ENCODE measurements at regions not wholly inside any gene's neighbourhood (a gene's known extent, or its start where the extent isn't known, plus 50 kb on each side); places are given as distances from the start of the nearest gene placed in this dataset.

- Mint-ChIP-seq H3K4me1 (no peaks in the 10 kb centered on the region), H3K4me3 (no peak overlapping the region), H3K9me3 (no peaks in the 10 kb centered on the region), H3K27me3 (no peaks in the 10 kb centered on the region), H3K36me3 (no peaks in the 10 kb centered on the region), H3K27ac (no peak overlapping the region)
- Histone ChIP-seq H3K27me3 (ENCODE audit: insufficient read depth, low read length) (no peaks in the 10 kb centered on the region), H3K36me3 (ENCODE audit: insufficient read depth, low read length) (no peaks in the 10 kb centered on the region), H3K4me3 (ENCODE audit: low read length in 2 of 2) (no peak overlapping the region), H3K27ac (ENCODE audit: low read depth, low read length) (no peak overlapping the region), H3K4me1 (ENCODE audit: insufficient read depth, low read length) (no peaks in the 10 kb centered on the region), H3K9me3 (ENCODE audit: control insufficient read depth in 1 of 2, low read length in 2 of 2) (no peaks in the 10 kb centered on the region)
- POLR2A ChIA-PET (ENCODE audit: partially characterized antibody), result no interaction called here
- CTCF ChIA-PET (ENCODE audit: partially characterized antibody), result no interaction called here
- intact Hi-C loops (cut with micrococcal nuclease), result no loop called here
- no peak for DNase-seq
These were observed 486.4 kb downstream of the BCL11A start for GRCh38 chr2:60067006-60067405.

- no peaks in the 10 kb centered on the region for H3K4me1 ChIP-seq (ENCODE audit: insufficient read depth, low read length)
- DNase-seq, result no peak
- no peaks in the 10 kb centered on the region for H3K36me3 ChIP-seq (ENCODE audit: insufficient read depth, low read length)
- H3K4me3 Mint-ChIP-seq, result no peak overlapping the region
- H3K27me3 Mint-ChIP-seq, result no peaks in the 10 kb centered on the region
- no peak overlapping the region for H3K27ac Mint-ChIP-seq
- no peaks in the 10 kb centered on the region for H3K9me3 ChIP-seq (ENCODE audit: control insufficient read depth in 1 of 2, low read length in 2 of 2)
- H3K27ac ChIP-seq (ENCODE audit: low read depth, low read length), result no peak overlapping the region
- ChIA-PET CTCF (ENCODE audit: partially characterized antibody) (no interaction called here), POLR2A (ENCODE audit: partially characterized antibody) (no interaction called here)
- intact Hi-C loops (cut with micrococcal nuclease), result no loop called here
- no peaks in the 10 kb centered on the region for H3K4me1 Mint-ChIP-seq
- H3K27me3 ChIP-seq (ENCODE audit: insufficient read depth, low read length), result no peaks in the 10 kb centered on the region
- H3K9me3 Mint-ChIP-seq, result no peaks in the 10 kb centered on the region
- H3K4me3 ChIP-seq (ENCODE audit: low read length in 2 of 2), result no peak overlapping the region
- no peaks in the 10 kb centered on the region for H3K36me3 Mint-ChIP-seq
These were observed 487.2 kb downstream of the BCL11A start for GRCh38 chr2:60066096-60066839.

DNA sequence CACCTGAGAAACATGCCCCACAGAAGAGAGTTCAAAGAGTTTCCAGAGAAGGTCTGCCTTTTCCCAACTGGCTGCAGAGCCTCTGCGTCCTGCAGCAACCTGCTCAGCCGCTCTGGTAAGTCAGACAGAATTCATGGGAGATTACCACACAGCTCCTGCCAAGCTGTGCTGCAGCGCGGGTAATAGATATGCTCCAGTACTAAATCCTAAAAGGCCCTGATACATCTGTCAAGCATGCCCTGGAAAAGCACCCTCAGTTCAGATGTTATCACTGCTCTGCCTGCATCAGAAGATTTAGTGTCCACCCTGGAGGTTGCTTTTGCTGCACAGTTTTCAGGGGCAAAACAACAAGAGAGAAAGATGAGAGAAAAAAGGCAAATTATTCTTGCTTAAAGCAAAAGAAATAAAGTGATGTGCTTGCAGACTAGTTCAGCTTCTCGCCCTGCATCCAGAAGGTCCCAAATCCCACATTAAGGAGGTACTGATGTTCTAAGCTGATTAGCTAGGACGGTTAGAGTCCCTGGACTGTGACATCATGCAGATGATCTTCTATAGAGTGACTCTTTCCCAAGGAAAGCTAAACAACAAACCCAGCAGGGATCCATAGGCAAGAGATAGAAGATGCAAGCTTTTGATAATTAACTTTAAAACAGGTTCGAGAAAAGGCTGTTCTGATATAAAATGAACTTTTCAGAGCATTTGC, 488.6 kb downstream of the BCL11A start:
- Mint-ChIP-seq H3K4me3 (no peak overlapping the region), H3K27ac (no peak overlapping the region), H3K9me3 (no peaks in the 10 kb centered on the region), H3K4me1 (no peaks in the 10 kb centered on the region), H3K27me3 (no peaks in the 10 kb centered on the region), H3K36me3 (no peaks in the 10 kb centered on the region)
- intact Hi-C loops (cut with micrococcal nuclease), result no loop called here
- CTCF ChIA-PET (ENCODE audit: partially characterized antibody), result no interaction called here
- POLR2A ChIA-PET (ENCODE audit: partially characterized antibody), result no interaction called here
- H3K4me3 ChIP-seq (ENCODE audit: low read length in 2 of 2), result no peak overlapping the region
- no peak overlapping the region for H3K27ac ChIP-seq (ENCODE audit: low read depth, low read length)
- no peaks in the 10 kb centered on the region for H3K27me3 ChIP-seq (ENCODE audit: insufficient read depth, low read length)
- H3K4me1 ChIP-seq (ENCODE audit: insufficient read depth, low read length), result no peaks in the 10 kb centered on the region
- no peak for DNase-seq
- no peaks in the 10 kb centered on the region for H3K36me3 ChIP-seq (ENCODE audit: insufficient read depth, low read length)
- H3K9me3 ChIP-seq (ENCODE audit: control insufficient read depth in 1 of 2, low read length in 2 of 2), result no peaks in the 10 kb centered on the region

DNA sequence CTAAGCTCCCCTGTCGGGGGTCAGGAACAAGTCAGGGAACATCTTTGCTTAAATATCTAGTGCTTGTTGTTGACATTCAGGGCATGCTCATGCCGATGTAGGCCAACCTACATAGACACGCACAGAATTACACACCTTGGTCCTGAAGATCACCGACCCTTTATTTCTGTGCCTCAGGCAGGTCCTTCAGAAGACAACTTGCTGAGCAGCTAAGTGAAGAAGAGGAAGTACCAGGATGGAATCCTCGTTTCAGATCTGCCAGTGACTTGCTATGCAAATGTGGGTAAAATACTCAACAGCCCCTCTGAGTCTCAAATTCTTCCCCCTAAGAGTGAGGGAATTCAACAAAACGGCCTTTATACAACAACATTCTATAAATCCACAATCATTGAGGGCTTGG, 494.7 kb downstream of the BCL11A start:
- H3K27me3 Mint-ChIP-seq, result no peaks in the 10 kb centered on the region
- POLR2A ChIA-PET (ENCODE audit: partially characterized antibody), result no interaction called here
- H3K4me1 ChIP-seq (ENCODE audit: insufficient read depth, low read length), result no peaks in the 10 kb centered on the region
- peaks cover 0 to 3% (median 0%) of the 10 kb centered on the region in 8 donors for H3K9me3 Mint-ChIP-seq
- H3K4me3 ChIP-seq (ENCODE audit: low read length in 2 of 2), result no peak overlapping the region
- CTCF ChIA-PET (ENCODE audit: partially characterized antibody), result no interaction called here
- H3K27ac ChIP-seq (ENCODE audit: low read depth, low read length), result no peak overlapping the region
- no peaks in the 10 kb centered on the region for H3K4me1 Mint-ChIP-seq
- no peak for DNase-seq
- no peak overlapping the region for H3K27ac Mint-ChIP-seq
- no peaks in the 10 kb centered on the region for H3K27me3 ChIP-seq (ENCODE audit: insufficient read depth, low read length)
- no peaks in the 10 kb centered on the region for H3K36me3 ChIP-seq (ENCODE audit: insufficient read depth, low read length)
- H3K36me3 Mint-ChIP-seq, result no peaks in the 10 kb centered on the region
- H3K4me3 Mint-ChIP-seq, result no peak overlapping the region
- no peaks in the 10 kb centered on the region for H3K9me3 ChIP-seq (ENCODE audit: control insufficient read depth in 1 of 2, low read length in 2 of 2)
- intact Hi-C loops (cut with micrococcal nuclease), result no loop called here

GRCh38 chr2:60054571-60055340, 498.7 kb downstream of the BCL11A start:
- DNase-seq, result peak in 1 of 5 donors; percentile 40
- no peaks in the 10 kb centered on the region for H3K4me1 ChIP-seq (ENCODE audit: insufficient read depth, low read length)
- H3K27me3 ChIP-seq (ENCODE audit: insufficient read depth, low read length), result no peaks in the 10 kb centered on the region
- no peak overlapping the region for H3K27ac ChIP-seq (ENCODE audit: low read depth, low read length)
- ChIA-PET CTCF (ENCODE audit: partially characterized antibody) (no interaction called here), POLR2A (ENCODE audit: partially characterized antibody) (no interaction called here)
- no peaks in the 10 kb centered on the region for H3K9me3 ChIP-seq (ENCODE audit: control insufficient read depth in 1 of 2, low read length in 2 of 2)
- H3K36me3 ChIP-seq (ENCODE audit: insufficient read depth, low read length), result no peaks in the 10 kb centered on the region
- intact Hi-C loops (cut with micrococcal nuclease), result no loop called here
- Mint-ChIP-seq H3K27me3 (no peaks in the 10 kb centered on the region), H3K9me3 (peaks cover 0 to 3% (median 0%) of the 10 kb centered on the region in 8 donors), H3K4me1 (no peaks in the 10 kb centered on the region), H3K27ac (no peak overlapping the region), H3K36me3 (no peaks in the 10 kb centered on the region), H3K4me3 (no peak overlapping the region)
- H3K4me3 ChIP-seq (ENCODE audit: low read length in 2 of 2), result no peak overlapping the region

DNA sequence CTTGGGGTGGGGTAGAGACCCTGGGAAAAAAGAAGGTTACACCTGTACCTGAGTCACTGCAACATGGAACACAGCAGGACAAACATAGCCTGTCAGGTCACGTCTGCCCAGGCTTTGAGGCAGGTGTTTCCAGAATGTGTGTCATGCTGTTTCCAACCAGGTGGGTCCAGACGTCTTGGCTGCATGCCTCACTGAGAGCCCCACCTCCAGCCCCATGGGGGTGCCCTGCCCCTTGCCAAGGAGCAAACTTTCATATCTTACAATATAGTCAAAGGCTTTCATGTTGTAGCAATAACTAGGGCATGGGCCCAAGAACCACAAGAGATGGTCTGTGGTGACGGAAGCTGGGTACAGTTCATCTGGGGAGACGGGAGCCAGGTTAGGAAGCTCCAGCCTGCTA, 499.7 kb downstream of the BCL11A start:
- peaks cover 0 to 3% (median under 1%) of the 10 kb centered on the region in 8 donors for H3K9me3 Mint-ChIP-seq
- Histone ChIP-seq H3K4me1 (ENCODE audit: insufficient read depth, low read length) (no peaks in the 10 kb centered on the region), H3K9me3 (ENCODE audit: control insufficient read depth in 1 of 2, low read length in 2 of 2) (no peaks in the 10 kb centered on the region), H3K27ac (ENCODE audit: low read depth, low read length) (no peak overlapping the region), H3K27me3 (ENCODE audit: insufficient read depth, low read length) (no peaks in the 10 kb centered on the region), H3K4me3 (ENCODE audit: low read length in 2 of 2) (no peak overlapping the region), H3K36me3 (ENCODE audit: insufficient read depth, low read length) (no peaks in the 10 kb centered on the region)
- no peak overlapping the region for H3K27ac Mint-ChIP-seq
- H3K36me3 Mint-ChIP-seq, result no peaks in the 10 kb centered on the region
- ChIA-PET POLR2A (ENCODE audit: partially characterized antibody) (no interaction called here), CTCF (ENCODE audit: partially characterized antibody) (no interaction called here)
- intact Hi-C loops (cut with micrococcal nuclease), result no loop called here
- no peaks in the 10 kb centered on the region for H3K4me1 Mint-ChIP-seq
- no peak for DNase-seq
- no peaks in the 10 kb centered on the region for H3K27me3 Mint-ChIP-seq
- no peak overlapping the region for H3K4me3 Mint-ChIP-seq

GRCh38 chr2:60052601-60053000, 500.9 kb downstream of the BCL11A start:
- Mint-ChIP-seq H3K27ac (no peak overlapping the region), H3K4me1 (no peaks in the 10 kb centered on the region), H3K9me3 (peaks cover 0 to 6% (median 2%) of the 10 kb centered on the region in 8 donors), H3K4me3 (no peak overlapping the region), H3K36me3 (no peaks in the 10 kb centered on the region), H3K27me3 (no peaks in the 10 kb centered on the region)
- Histone ChIP-seq H3K9me3 (ENCODE audit: control insufficient read depth in 1 of 2, low read length in 2 of 2) (no peaks in the 10 kb centered on the region), H3K27me3 (ENCODE audit: insufficient read depth, low read length) (no peaks in the 10 kb centered on the region), H3K4me3 (ENCODE audit: low read length in 2 of 2) (no peak overlapping the region), H3K27ac (ENCODE audit: low read depth, low read length) (no peak overlapping the region), H3K4me1 (ENCODE audit: insufficient read depth, low read length) (no peaks in the 10 kb centered on the region), H3K36me3 (ENCODE audit: insufficient read depth, low read length) (no peaks in the 10 kb centered on the region)
- CTCF ChIA-PET (ENCODE audit: partially characterized antibody), result no interaction called here
- intact Hi-C loops (cut with micrococcal nuclease), result no loop called here
- POLR2A ChIA-PET (ENCODE audit: partially characterized antibody), result no interaction called here
- DNase-seq, result no peak
